ENCODE measurements at regions not wholly inside any gene's neighbourhood (a gene's known extent, or its start where the extent isn't known, plus 50 kb on each side); places are given as distances from the start of the nearest gene placed in this dataset.

GRCh38 chr11:95659088-95659487, 130.5 kb downstream of the FAM76B start:
- CTCF ChIA-PET = interaction anchor here (1.2 kb wide), 1 partner anchor 12 kb away, joined by 3 read pairs; no protein-coding TSS in a partner anchor
- dilution Hi-C loops (cut with MboI; ENCODE audit: extremely low pct_ligation_motif_present, low sequenced_read_pairs) = no loop called here
- no peak overlapping the region for H3K4me3 ChIP-seq (replicated peaks in 1 of 3; ENCODE audit: insufficient read depth in 1 of 3, low read depth in 1 of 3, low read length in 3 of 3)
- H3K27ac ChIP-seq (ENCODE audit: insufficient read depth, low read depth, low read length) = no peak overlapping the region
- no peak overlapping the region for H3K4me2 ChIP-seq (ENCODE audit: insufficient read depth, low read length)
- POLR2A ChIA-PET = no interaction called here
- no peaks in the 10 kb centered on the region for H3K9me3 ChIP-seq (replicated peaks; ENCODE audit: control insufficient read depth, insufficient read depth, low read length)
- no peak overlapping the region for H3K9ac ChIP-seq (replicated peaks; ENCODE audit: extremely low read depth, insufficient read depth, low read length)
- H3K36me3 ChIP-seq (ENCODE audit: control insufficient read depth in 2 of 2, extremely low read depth in 1 of 2, insufficient read depth in 2 of 2, low read length in 2 of 2) = no peaks in the 10 kb centered on the region
- FAIRE-seq (no peak), DNase-seq (ENCODE audit: low read depth, low spot score) (no peak)
- intact Hi-C loops (cut with micrococcal nuclease) = no loop called here
- BruUV-seq (replicated peaks) = no TSS peak
- H3K9me1 ChIP-seq (replicated peaks; ENCODE audit: control insufficient read depth, extremely low read depth, insufficient read depth, low read length) = no peaks in the 10 kb centered on the region
- H3K4me1 ChIP-seq (ENCODE audit: control insufficient read depth, extremely low read depth, insufficient read depth, low read length) = no peaks in the 10 kb centered on the region
- H3K79me2 ChIP-seq (ENCODE audit: control insufficient read depth, insufficient read depth, low read length) = no peaks in the 10 kb centered on the region
- H3K27me3 ChIP-seq (ENCODE audit: control insufficient read depth in 2 of 2, insufficient read depth in 2 of 2, low read length in 2 of 2) = peaks cover 0 to 2% of the 10 kb centered on the region in 2 experiments
- H2AFZ ChIP-seq (ENCODE audit: low read depth, low read length) = no peak overlapping the region
- no peaks in the 10 kb centered on the region for H4K20me1 ChIP-seq (replicated peaks; ENCODE audit: control insufficient read depth, extremely low read depth, insufficient read depth, low read length)
- TF ChIP-seq, protein P1, sequence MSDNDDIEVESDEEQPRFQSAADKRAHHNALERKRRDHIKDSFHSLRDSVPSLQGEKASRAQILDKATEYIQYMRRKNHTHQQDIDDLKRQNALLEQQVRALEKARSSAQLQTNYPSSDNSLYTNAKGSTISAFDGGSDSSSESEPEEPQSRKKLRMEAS (IDR thresholded peaks at IDR 0.05; ENCODE audit: insufficient read depth, insufficient read length) = no peak
- TF ChIP-seq GATA2 (IDR thresholded peaks at IDR 0.05; ENCODE audit: insufficient read depth, insufficient read length, low read depth, low read length) (no peak), POLR2AphosphoS5 (IDR thresholded peaks at IDR 0.05; ENCODE audit: insufficient read depth, low read depth, low read length) (no peak), MYC (IDR thresholded peaks at IDR 0.05; ENCODE audit: low read depth, low read length) (no peak), FOS (IDR thresholded peaks at IDR 0.05; ENCODE audit: borderline replicate concordance, insufficient read depth, low read length) (no peak), JUN (IDR thresholded peaks at IDR 0.05; ENCODE audit: borderline replicate concordance, insufficient read depth, insufficient read length, low read depth) (no peak), EZH2 (IDR thresholded peaks at IDR 0.05; ENCODE audit: borderline replicate concordance, low read depth, low read length, severe bottlenecking) (no peak), POLR2A (IDR thresholded peaks at IDR 0.05; ENCODE audit: low read depth, low read length) (no peak)
- TF ChIP-seq, protein P2, sequence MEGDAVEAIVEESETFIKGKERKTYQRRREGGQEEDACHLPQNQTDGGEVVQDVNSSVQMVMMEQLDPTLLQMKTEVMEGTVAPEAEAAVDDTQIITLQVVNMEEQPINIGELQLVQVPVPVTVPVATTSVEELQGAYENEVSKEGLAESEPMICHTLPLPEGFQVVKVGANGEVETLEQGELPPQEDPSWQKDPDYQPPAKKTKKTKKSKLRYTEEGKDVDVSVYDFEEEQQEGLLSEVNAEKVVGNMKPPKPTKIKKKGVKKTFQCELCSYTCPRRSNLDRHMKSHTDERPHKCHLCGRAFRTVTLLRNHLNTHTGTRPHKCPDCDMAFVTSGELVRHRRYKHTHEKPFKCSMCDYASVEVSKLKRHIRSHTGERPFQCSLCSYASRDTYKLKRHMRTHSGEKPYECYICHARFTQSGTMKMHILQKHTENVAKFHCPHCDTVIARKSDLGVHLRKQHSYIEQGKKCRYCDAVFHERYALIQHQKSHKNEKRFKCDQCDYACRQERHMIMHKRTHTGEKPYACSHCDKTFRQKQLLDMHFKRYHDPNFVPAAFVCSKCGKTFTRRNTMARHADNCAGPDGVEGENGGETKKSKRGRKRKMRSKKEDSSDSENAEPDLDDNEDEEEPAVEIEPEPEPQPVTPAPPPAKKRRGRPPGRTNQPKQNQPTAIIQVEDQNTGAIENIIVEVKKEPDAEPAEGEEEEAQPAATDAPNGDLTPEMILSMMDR (IDR thresholded peaks at IDR 0.05; ENCODE audit: extremely low read depth in 1 of 2, insufficient read depth in 1 of 2, low read depth in 1 of 2, low read length in 2 of 2) = no peak

Data from endothelial cell of umbilical vein (primary cell).